ENCODE measurements at regions not wholly inside any gene's neighbourhood (a gene's known extent, or its start where the extent isn't known, plus 50 kb on each side); places are given as distances from the start of the nearest gene placed in this dataset.
"Not testable (repeated sequence)": the region's sequence is repeated elsewhere in the genome, so short reads cannot be mapped to it uniquely, and the experiment has no call there.

DNA sequence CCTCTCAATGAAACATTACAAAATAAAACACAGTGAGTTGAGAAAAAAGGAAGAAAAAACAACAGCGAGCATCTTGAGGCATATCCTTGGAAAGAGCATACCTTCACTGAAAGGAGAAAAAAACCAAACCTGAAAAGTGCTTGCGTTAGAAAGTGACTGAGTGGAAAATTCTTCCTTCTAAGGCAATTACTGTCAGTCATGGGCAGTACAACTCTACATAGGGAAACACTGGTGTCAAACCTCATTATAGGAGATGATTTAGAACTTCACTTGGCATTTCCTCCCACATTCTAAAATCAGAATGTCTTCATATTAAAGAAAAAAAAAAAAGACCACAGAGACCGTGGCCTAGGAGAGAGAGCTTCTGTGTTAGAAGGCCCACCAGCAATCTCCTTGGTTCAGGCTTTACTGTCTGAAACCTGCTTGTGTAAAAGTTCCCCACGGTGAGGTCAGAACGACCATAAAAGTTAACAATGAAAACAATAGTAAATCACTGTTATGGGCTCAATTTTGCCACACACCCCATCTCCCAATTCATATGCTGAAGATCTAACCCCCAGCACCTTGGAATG is 91.1 kb upstream of the CRY1 start:
- Histone ChIP-seq H3K27ac (no peak overlapping the region), H3K4me3 (no peak overlapping the region), H3K4me1 (replicated peaks in 1 of 2) (no peaks in the 10 kb centered on the region)
- in situ Hi-C loops (cut with MboI; ENCODE audit: low pct_unique_long_range_greater_than_20kb in 2 of 9, low sequenced_read_pairs in 9 of 9, unreplicated experiment in 9 of 9): no loop called here
- ATAC-seq (replicated peaks in 6 of 8): no peak
- WGBS, 10 experiments: 9 to 100% (median 58%) methylated on average over 1 to 5 of the region's 5 CpGs

DNA sequence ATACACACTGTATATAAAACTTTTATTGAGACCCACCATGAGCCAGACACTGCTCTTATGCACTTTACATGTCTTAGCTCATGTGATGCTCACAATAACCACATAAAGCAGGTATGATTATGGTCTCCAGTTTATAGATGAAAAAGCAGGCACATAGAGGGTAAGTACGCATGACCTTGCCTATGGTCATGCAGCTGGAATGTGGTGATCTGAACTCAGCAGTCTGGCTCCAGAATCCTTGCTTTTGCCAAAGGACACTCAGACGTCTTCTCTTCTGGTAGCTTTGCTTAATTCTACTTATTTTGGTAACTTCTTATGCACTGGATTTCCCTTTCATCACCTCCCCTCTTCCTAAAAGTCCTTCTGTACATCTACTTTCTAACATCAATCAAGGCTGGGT is 103.3 kb upstream of the CRY1 start:
- WGBS, 10 experiments: 0 to 100% (median 58%) methylated on average over 1 to 2 of the region's 2 CpGs; no CpG with 5 or more reads in 1 of the 10 experiments
- in situ Hi-C loops (cut with MboI; ENCODE audit: low pct_unique_long_range_greater_than_20kb in 2 of 9, low sequenced_read_pairs in 9 of 9, unreplicated experiment in 9 of 9): no loop called here
- Histone ChIP-seq H3K4me1 (replicated peaks in 1 of 2) (no peaks in the 10 kb centered on the region), H3K4me3 (no peak overlapping the region), H3K27ac (no peak overlapping the region)
- no peak for ATAC-seq (replicated peaks in 6 of 8)

DNA sequence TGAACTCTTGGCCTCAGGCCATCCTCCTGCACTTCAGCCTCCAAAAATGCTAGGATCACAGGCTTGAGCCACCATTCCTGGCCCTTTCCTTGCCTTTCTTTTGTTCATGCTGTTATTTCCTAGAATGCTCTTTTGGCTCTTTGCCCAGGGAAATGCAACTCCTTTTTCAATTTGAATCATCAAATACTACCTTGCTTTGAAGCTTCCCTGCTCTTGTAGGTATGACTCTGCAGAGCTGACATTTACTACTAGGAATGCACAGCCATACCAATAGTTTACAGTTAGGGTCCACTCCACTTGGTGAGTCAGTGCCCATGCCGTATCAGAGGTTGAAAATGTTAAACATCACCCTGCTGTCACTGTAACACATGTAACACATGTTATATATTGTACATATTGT is 107.0 kb upstream of the CRY1 start:
- Histone ChIP-seq H3K27ac (no peak overlapping the region), H3K4me3 (no peak overlapping the region), H3K4me1 (replicated peaks in 1 of 2) (no peaks in the 10 kb centered on the region)
- ATAC-seq (replicated peaks in 6 of 8): no peak
- in situ Hi-C loops (cut with MboI; ENCODE audit: low pct_unique_long_range_greater_than_20kb in 2 of 9, low sequenced_read_pairs in 9 of 9, unreplicated experiment in 9 of 9): no loop called here
- 0 to 100% (median 0%) methylated on average over 1 of the region's 1 CpG; no CpG with 5 or more reads in 3 of the 10 experiments for WGBS, 10 experiments

GRCh38 chr12:107207931-107208525 is 114.7 kb upstream of the CRY1 start:
- 37 to 100% (median 88%) methylated on average over 2 to 4 of the region's 4 CpGs for WGBS, 10 experiments
- no peak overlapping the region for H3K4me3 ChIP-seq
- no peaks in the 10 kb centered on the region for H3K4me1 ChIP-seq (replicated peaks in 1 of 2)
- ATAC-seq (replicated peaks in 6 of 8): no peak
- in situ Hi-C loops (cut with MboI; ENCODE audit: low pct_unique_long_range_greater_than_20kb in 2 of 9, low sequenced_read_pairs in 9 of 9, unreplicated experiment in 9 of 9): no loop called here
- no peak overlapping the region for H3K27ac ChIP-seq

DNA sequence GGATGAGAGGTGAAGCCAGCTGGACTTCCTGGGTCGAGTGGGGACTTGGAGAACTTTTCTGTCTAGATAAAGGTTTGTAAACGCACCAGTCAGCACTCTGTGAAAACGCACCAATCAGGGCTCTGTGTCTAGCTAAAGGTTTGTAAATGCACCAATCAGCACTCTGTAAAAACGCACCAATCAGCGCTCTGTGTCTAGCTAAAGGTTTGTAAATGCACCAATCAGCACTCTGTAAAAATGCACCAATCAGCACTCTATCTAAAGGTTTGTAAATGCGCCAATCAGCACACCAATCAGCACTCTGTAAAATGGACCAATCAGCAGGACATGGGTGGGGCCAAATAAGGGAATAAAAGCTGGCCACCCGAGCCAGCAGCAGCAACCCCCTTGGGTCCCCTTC is 116.4 kb upstream of the CRY1 start:
- H3K4me1 ChIP-seq (replicated peaks in 1 of 2); in situ Hi-C loops (cut with MboI; ENCODE audit: low pct_unique_long_range_greater_than_20kb in 2 of 9, low sequenced_read_pairs in 9 of 9, unreplicated experiment in 9 of 9): not testable (repeated sequence)

GRCh38 chr12:107214373-107214773 is 121.0 kb upstream of the CRY1 start:
- H3K27ac ChIP-seq; H3K4me1 ChIP-seq (replicated peaks in 1 of 2); in situ Hi-C loops (cut with MboI; ENCODE audit: low pct_unique_long_range_greater_than_20kb in 2 of 9, low sequenced_read_pairs in 9 of 9, unreplicated experiment in 9 of 9); H3K4me3 ChIP-seq; ATAC-seq (replicated peaks in 6 of 8): not testable (repeated sequence)
- WGBS, 10 experiments: 50 to 93% (median 71%) methylated on average over 1 to 2 of the region's 3 CpGs; no CpG with 5 or more reads in 7 of the 10 experiments

More for the DNA sequence above, 116.4 kb upstream of the CRY1 start:
- not testable (repeated sequence) for ATAC-seq (replicated peaks in 6 of 8); H3K27ac ChIP-seq; H3K4me3 ChIP-seq
- WGBS, 10 experiments: 0 to 100% (median 67%) methylated on average over 1 to 4 of the region's 7 CpGs; no CpG with 5 or more reads in 1 of the 10 experiments

DNA sequence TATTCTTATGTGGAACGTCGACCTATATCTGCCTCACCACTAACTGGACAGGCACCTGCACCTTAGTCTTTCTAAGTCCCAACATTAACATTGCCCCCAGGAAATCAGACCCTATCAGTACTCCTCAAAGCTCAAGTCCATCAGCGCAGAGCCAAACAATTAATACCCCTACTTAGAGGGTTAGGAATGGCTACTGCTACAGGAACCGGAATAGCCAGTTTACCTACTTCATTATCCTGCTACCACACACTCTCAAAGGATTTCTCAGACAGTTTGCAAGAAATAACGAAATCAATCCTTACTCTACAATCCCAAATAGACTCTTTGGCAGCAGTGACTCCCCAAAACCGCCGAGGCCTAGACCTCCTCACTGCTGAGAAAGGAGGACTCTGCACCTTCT is 123.1 kb upstream of the CRY1 start:
- H3K27ac ChIP-seq; in situ Hi-C loops (cut with MboI; ENCODE audit: low pct_unique_long_range_greater_than_20kb in 2 of 9, low sequenced_read_pairs in 9 of 9, unreplicated experiment in 9 of 9); ATAC-seq (replicated peaks in 6 of 8); H3K4me1 ChIP-seq (replicated peaks in 1 of 2); H3K4me3 ChIP-seq: not testable (repeated sequence)
- WGBS, 10 experiments: 33 to 100% (median 85%) methylated on average over 1 to 4 of the region's 7 CpGs; no CpG with 5 or more reads in 4 of the 10 experiments

GRCh38 chr12:107219301-107219700 is 126.0 kb upstream of the CRY1 start:
- 47 to 100% (median 74%) methylated on average over 1 to 3 of the region's 3 CpGs for WGBS, 10 experiments
- Histone ChIP-seq H3K4me1 (replicated peaks in 1 of 2) (no peaks in the 10 kb centered on the region), H3K27ac (no peak overlapping the region), H3K4me3 (no peak overlapping the region)
- ATAC-seq (replicated peaks in 6 of 8): no peak
- in situ Hi-C loops (cut with MboI; ENCODE audit: low pct_unique_long_range_greater_than_20kb in 2 of 9, low sequenced_read_pairs in 9 of 9, unreplicated experiment in 9 of 9): no loop called here

GRCh38 chr12:107221913-107222312 is 128.6 kb upstream of the CRY1 start:
- Histone ChIP-seq H3K27ac (no peak overlapping the region), H3K4me1 (replicated peaks in 1 of 2) (no peaks in the 10 kb centered on the region), H3K4me3 (no peak overlapping the region)
- in situ Hi-C loops (cut with MboI; ENCODE audit: low pct_unique_long_range_greater_than_20kb in 2 of 9, low sequenced_read_pairs in 9 of 9, unreplicated experiment in 9 of 9): no loop called here
- no peak for ATAC-seq (replicated peaks in 6 of 8)

DNA sequence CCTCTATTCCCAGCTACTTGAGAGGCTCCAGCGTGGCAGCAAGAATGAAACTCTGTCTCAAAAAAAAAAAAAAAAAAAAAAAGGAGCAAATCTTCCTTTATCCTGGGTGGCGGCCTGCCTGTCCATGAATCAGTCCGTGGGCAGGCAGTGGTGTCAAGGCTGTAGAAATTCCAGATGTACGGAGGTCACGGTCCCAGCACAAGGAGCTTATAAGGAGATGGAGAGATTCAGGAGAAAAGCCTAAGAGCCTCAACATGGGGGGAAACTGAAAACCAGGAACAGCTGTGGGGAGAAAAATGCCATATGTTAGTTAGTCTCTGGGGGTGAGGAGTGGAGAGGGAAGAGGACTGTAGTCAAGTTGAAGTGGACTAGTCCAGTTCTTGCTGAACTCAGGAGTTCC is 130.5 kb upstream of the CRY1 start:
- Histone ChIP-seq H3K4me1 (replicated peaks in 1 of 2) (no peaks in the 10 kb centered on the region), H3K4me3 (no peak overlapping the region), H3K27ac (no peak overlapping the region)
- no peak for ATAC-seq (replicated peaks in 6 of 8)
- WGBS, 10 experiments: 11 to 100% (median 94%) methylated on average over 1 to 5 of the region's 5 CpGs
- in situ Hi-C loops (cut with MboI; ENCODE audit: low pct_unique_long_range_greater_than_20kb in 2 of 9, low sequenced_read_pairs in 9 of 9, unreplicated experiment in 9 of 9): no loop called here

GRCh38 chr12:107225635-107226034 is 132.3 kb upstream of the CRY1 start:
- ATAC-seq (replicated peaks in 6 of 8): peak in 1 of 8 experiments; percentile 36
- no peak overlapping the region for H3K27ac ChIP-seq

GRCh38 chr12:107226126-107226525 is 132.8 kb upstream of the CRY1 start:
- ATAC-seq (replicated peaks in 6 of 8): no peak
- 0 to 100% (median 93%) methylated on average over 1 to 2 of the region's 2 CpGs; no CpG with 5 or more reads in 2 of the 10 experiments for WGBS, 10 experiments
- Histone ChIP-seq H3K27ac (no peak overlapping the region), H3K4me3 (no peak overlapping the region), H3K4me1 (replicated peaks in 1 of 2) (no peaks in the 10 kb centered on the region)
- in situ Hi-C loops (cut with MboI; ENCODE audit: low pct_unique_long_range_greater_than_20kb in 2 of 9, low sequenced_read_pairs in 9 of 9, unreplicated experiment in 9 of 9): no loop called here

More at GRCh38 chr12:107225635-107226034, 132.3 kb upstream of the CRY1 start:
- WGBS, 10 experiments: 43 to 86% (median 50%) methylated on average over 1 to 3 of the region's 6 CpGs; no CpG with 5 or more reads in 5 of the 10 experiments
- Histone ChIP-seq H3K4me3 (no peak overlapping the region), H3K4me1 (replicated peaks in 1 of 2) (no peaks in the 10 kb centered on the region)
- in situ Hi-C loops (cut with MboI; ENCODE audit: low pct_unique_long_range_greater_than_20kb in 2 of 9, low sequenced_read_pairs in 9 of 9, unreplicated experiment in 9 of 9): no loop called here

GRCh38 chr12:107228076-107228475 is 134.7 kb upstream of the CRY1 start:
- in situ Hi-C loops (cut with MboI; ENCODE audit: low pct_unique_long_range_greater_than_20kb in 2 of 9, low sequenced_read_pairs in 9 of 9, unreplicated experiment in 9 of 9): no loop called here
- Histone ChIP-seq H3K4me1 (replicated peaks in 1 of 2) (no peaks in the 10 kb centered on the region), H3K4me3 (no peak overlapping the region), H3K27ac (no peak overlapping the region)
- WGBS, 10 experiments: 14 to 100% (median 73%) methylated on average over 1 to 4 of the region's 4 CpGs; no CpG with 5 or more reads in 2 of the 10 experiments
- no peak for ATAC-seq (replicated peaks in 6 of 8)

DNA sequence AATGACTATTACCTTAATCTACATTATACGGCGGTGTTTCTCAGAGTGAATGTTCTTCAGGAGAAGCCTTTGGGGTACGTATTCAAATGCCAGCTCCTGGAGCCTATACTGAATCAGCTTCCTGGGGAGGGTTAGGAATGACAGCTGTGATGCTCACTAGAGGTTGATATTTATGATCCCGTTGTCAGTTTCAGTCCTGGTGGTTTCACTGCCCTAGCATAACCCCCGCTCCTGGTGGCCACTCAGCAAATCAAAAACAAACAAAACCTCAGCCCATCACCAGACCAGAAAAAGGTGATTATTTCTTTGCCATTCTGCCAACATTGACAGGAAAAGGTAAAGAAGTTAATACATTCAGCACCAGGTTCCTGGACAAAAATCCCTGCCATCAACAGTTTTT is 136.5 kb upstream of the CRY1 start:
- no peaks in the 10 kb centered on the region for H3K4me1 ChIP-seq (replicated peaks in 1 of 2)
- in situ Hi-C loops (cut with MboI; ENCODE audit: low pct_unique_long_range_greater_than_20kb in 2 of 9, low sequenced_read_pairs in 9 of 9, unreplicated experiment in 9 of 9): no loop called here
- 11 to 94% (median 80%) methylated on average over 1 to 5 of the region's 5 CpGs; no CpG with 5 or more reads in 2 of the 10 experiments for WGBS, 10 experiments
- H3K4me3 ChIP-seq: no peak overlapping the region
- ATAC-seq (replicated peaks in 6 of 8): no peak
- no peak overlapping the region for H3K27ac ChIP-seq
